HEK293 (cell line): ENCODE measurements at regions not wholly inside any gene's neighbourhood (a gene's known extent, or its start where the extent isn't known, plus 50 kb on each side); places are given as distances from the start of the nearest gene placed in this dataset.

Source experiments
- CTCF ChIA-PET: fragments of 350-600 bp; formaldehyde crosslinking; extraction: SDS; loops from one replicate; lab custom pipeline; 2021; ENCODE audit warnings: antibody characterized with exemption; lab: Yijun Ruan, JAX
- POLR2A ChIA-PET: fragments of 300-600 bp; formaldehyde crosslinking; extraction: SDS; loops from one replicate; lab custom pipeline; 2020; ENCODE audit warnings: antibody characterized with exemption, inconsistent platforms; lab: Yijun Ruan, JAX
- H3K27ac ChIP-seq: fragments of 200-500 bp; sonication (Bioruptor generic); 2 replicates; pipeline ENCODE4 v1.5.1; 2014; ENCODE audit warnings: low read depth, low read length, control low read depth, inconsistent platforms; ENCODE audit errors: extremely low read depth
- H3K36me3 ChIP-seq, 2 experiments: fragments of 200-500 bp in 1 of 2; sonication (Bioruptor generic) in 1 of 2; 1 replicate in 1 of 2; 2 replicates in 1 of 2; pipeline ENCODE4 v1.5.1; 2014 to 2017; ENCODE audit warnings: inconsistent platforms in 2 of 2, low read length in 2 of 2; ENCODE audit not compliant: control insufficient read depth in 2 of 2, insufficient read depth in 1 of 2
- H3K4me1 ChIP-seq: fragments of 200-500 bp; sonication (Bioruptor generic); 2 replicates; pipeline ENCODE4 v1.5.1; 2014; ENCODE audit warnings: mild to moderate bottlenecking, low read length, inconsistent platforms; ENCODE audit not compliant: control insufficient read depth, insufficient read depth
- H3K4me3 ChIP-seq: 2 replicates; pipeline ENCODE4 v1.5.1; 2011; ENCODE audit warnings: low read depth, mild to moderate bottlenecking, control low read depth, low read length, moderate library complexity
- H3K9me3 ChIP-seq: fragments of 200-500 bp; sonication (Bioruptor generic); 2 replicates; pipeline ENCODE4 v1.5.1; 2014; ENCODE audit warnings: low read depth, low read length, inconsistent platforms; ENCODE audit not compliant: control insufficient read depth, insufficient read depth
- CTCF ChIP-seq: fragments of 450-650 bp; formaldehyde crosslinking; IDR thresholded peaks from 2 replicates; pipeline ENCODE4 v1.5.1; 2016; ENCODE audit warnings: missing biosample characterization, missing genetic modification characterization
- HIC1 ChIP-seq: fragments of 450-650 bp; formaldehyde crosslinking; IDR thresholded peaks from 2 replicates; pipeline ENCODE4 v1.5.1; 2016; ENCODE audit warnings: missing biosample characterization, missing genetic modification characterization
- OSR2 ChIP-seq: fragments of 450-650 bp; formaldehyde crosslinking; IDR thresholded peaks from 2 replicates; pipeline ENCODE4 v1.5.1; 2016; ENCODE audit warnings: missing biosample characterization, missing genetic modification characterization
- OVOL3 ChIP-seq: fragments of 450-650 bp; formaldehyde crosslinking; IDR thresholded peaks from 2 replicates; pipeline ENCODE4 v1.5.1; 2016; ENCODE audit warnings: missing biosample characterization, missing genetic modification characterization
- PRDM4 ChIP-seq: fragments of 450-650 bp; formaldehyde crosslinking; IDR thresholded peaks from 2 replicates; pipeline ENCODE4 v1.5.1; 2017; ENCODE audit warnings: missing biosample characterization, missing genetic modification characterization
- ZNF114 ChIP-seq: fragments of 450-650 bp; formaldehyde crosslinking; IDR thresholded peaks from 2 replicates; pipeline ENCODE4 v1.5.0; 2017; ENCODE audit warnings: missing biosample characterization, missing genetic modification characterization
- ZNF133 ChIP-seq: fragments of 450-650 bp; formaldehyde crosslinking; IDR thresholded peaks from 2 replicates; pipeline ENCODE4 v1.5.1; 2016; ENCODE audit warnings: missing biosample characterization, missing genetic modification characterization
- ZNF518A ChIP-seq: fragments of 450-650 bp; formaldehyde crosslinking; conservative IDR thresholded peaks from 2 replicates; pipeline ENCODE4 v1.5.1; 2016; ENCODE audit warnings: low read depth, missing biosample characterization, missing genetic modification characterization
- ZNF555 ChIP-seq: fragments of 450-650 bp; formaldehyde crosslinking; conservative IDR thresholded peaks from 2 replicates; pipeline ENCODE4 v1.5.1; 2017; ENCODE audit warnings: missing biosample characterization, mild to moderate bottlenecking, missing genetic modification characterization, inconsistent platforms

GRCh38 chr1:195748969-195749368 lies 859.3 kb downstream of the KCNT2 start:
- no peak for TF ChIP-seq CTCF (tag by site-specific recombination)
- no peak for TF ChIP-seq ZNF518A
- H3K9me3 ChIP-seq, result no peaks in the 10 kb centered on the region; the same call in 1 of the 2 replicates
- ChIA-PET POLR2A (interaction anchor here (0.6 kb wide), 1 partner anchor 331 kb away, joined by 8 read pairs; no protein-coding TSS in a partner anchor), CTCF (no interaction called here)
- no peaks in the 10 kb centered on the region for H3K4me1 ChIP-seq
- no peak overlapping the region for H3K4me3 ChIP-seq
- no peak overlapping the region for H3K27ac ChIP-seq
- no peaks in the 10 kb centered on the region for H3K36me3 ChIP-seq

GRCh38 chr1:195745189-195746010 lies 862.8 kb downstream of the KCNT2 start:
- TF ChIP-seq ZNF114 (tag by site-specific recombination) (no peak), ZNF133 (tag by site-specific recombination) (no peak), ZNF555 (tag by site-specific recombination) (no peak), OVOL3 (tag by site-specific recombination) (no peak), PRDM4 (tag by site-specific recombination) (no peak), HIC1 (tag by site-specific recombination) (no peak), OSR2 (tag by site-specific recombination) (no peak)
- ChIA-PET CTCF (interaction anchor here (0.6 to 0.7 kb wide), 2 partner anchors 11 to 60 kb away, joined by 3 read pairs; no protein-coding TSS in a partner anchor), POLR2A (no interaction called here)

More at GRCh38 chr1:195745189-195746010, 862.8 kb downstream of the KCNT2 start:
- no peak overlapping the region for H3K4me3 ChIP-seq
- no peaks in the 10 kb centered on the region for H3K4me1 ChIP-seq
- no peaks in the 10 kb centered on the region; the same call in 1 of the 2 replicates for H3K9me3 ChIP-seq
- H3K36me3 ChIP-seq, result no peaks in the 10 kb centered on the region
- no peak overlapping the region for H3K27ac ChIP-seq
